SK-N-MC (cell line): ENCODE measurements at regions not wholly inside any gene's neighbourhood (a gene's known extent, or its start where the extent isn't known, plus 50 kb on each side); places are given as distances from the start of the nearest gene placed in this dataset.

ENCODE experiments used
- EZH2 ChIP-seq: fragments of 200-600 bp; sonication (generic); IDR thresholded peaks from one replicate; pipeline ENCODE4 v1.6.1; 2017; ENCODE audit warnings: antibody characterized with exemption
- FOXP2 ChIP-seq: optimal IDR thresholded peaks from 2 replicates; pipeline ENCODE3; 2011; ENCODE audit warnings: mild to moderate bottlenecking, moderate library complexity; ENCODE audit not compliant: insufficient read depth; ENCODE audit errors: extremely low read length, control extremely low read depth
- POLR2AphosphoS5 ChIP-seq: IDR thresholded peaks from 2 replicates; pipeline ENCODE4 v1.6.1; 2012; ENCODE audit warnings: mild to moderate bottlenecking, low read depth, low read length, borderline replicate concordance

GRCh38 chr2:207459990-207460757 is 69.6 kb upstream of the CREB1 start:
- TF ChIP-seq POLR2AphosphoS5 (no peak), EZH2 (no peak), FOXP2 (no peak)
